ENCODE measurements at regions not wholly inside any gene's neighbourhood (a gene's known extent, or its start where the extent isn't known, plus 50 kb on each side); places are given as distances from the start of the nearest gene placed in this dataset.

GRCh38 chr12:58496411-58497190 lies 423.7 kb downstream of the LRIG3 start:
- no peak for FAIRE-seq

DNA sequence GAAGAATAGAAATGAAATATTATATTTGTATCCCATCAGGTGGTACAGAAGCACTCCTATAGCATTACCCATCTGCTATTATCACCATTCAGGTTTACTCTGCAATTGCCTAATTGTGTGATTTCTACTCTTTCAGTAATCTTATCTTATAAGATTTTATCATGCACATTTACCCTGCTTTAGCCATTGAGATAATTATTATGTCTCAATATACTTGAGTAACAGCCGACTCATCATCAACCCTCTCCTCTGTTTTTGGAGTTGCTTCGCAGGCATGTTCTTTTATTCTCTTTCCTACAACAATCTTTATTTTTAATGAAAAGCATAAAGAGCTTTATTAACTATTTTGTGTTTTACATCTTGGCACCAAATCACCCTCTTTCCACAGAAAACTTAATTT lies 419.9 kb downstream of the LRIG3 start:
- no peak for FAIRE-seq

DNA sequence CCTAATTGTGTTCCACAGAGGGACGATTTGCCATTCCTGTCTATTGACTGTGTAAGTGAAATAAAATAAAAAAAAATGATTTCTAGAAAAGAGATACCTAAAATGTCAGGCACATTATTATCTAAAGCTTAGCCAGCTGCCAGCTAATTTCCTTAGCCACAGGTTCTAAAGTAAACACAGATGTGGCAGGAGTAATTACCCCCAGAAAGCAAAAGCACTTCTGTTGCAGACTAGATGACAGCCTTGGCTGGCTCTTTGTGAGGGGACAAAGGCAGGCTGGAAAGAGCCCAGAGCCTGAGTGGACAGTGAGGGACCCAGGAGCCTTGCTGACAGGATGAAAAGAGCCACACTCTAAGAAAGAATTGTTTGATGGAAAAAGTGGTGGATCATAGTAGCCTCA lies 418.1 kb downstream of the LRIG3 start:
- no peak for FAIRE-seq

- FAIRE-seq = no peak
These were observed 417.5 kb downstream of the LRIG3 start for GRCh38 chr12:58502841-58503240.

DNA sequence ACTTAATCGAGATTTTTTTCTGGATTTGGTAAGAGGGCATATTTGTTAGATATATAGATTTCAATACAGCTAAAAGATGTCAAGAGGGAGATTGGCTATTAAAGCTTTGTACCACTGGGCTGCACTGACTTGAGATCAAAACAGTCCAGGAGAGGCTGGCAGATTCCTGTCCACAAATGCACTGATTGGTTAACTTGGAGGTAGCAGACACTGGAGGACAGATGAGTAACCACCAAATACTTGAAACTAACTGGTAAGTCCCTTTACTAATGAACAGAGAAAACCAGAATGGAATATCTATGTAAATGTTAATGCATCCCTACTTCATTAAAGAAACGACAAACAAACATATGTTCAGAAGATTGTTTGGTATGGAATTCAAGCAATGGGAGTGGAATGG lies 416.6 kb downstream of the LRIG3 start:
- FAIRE-seq = no peak

DNA sequence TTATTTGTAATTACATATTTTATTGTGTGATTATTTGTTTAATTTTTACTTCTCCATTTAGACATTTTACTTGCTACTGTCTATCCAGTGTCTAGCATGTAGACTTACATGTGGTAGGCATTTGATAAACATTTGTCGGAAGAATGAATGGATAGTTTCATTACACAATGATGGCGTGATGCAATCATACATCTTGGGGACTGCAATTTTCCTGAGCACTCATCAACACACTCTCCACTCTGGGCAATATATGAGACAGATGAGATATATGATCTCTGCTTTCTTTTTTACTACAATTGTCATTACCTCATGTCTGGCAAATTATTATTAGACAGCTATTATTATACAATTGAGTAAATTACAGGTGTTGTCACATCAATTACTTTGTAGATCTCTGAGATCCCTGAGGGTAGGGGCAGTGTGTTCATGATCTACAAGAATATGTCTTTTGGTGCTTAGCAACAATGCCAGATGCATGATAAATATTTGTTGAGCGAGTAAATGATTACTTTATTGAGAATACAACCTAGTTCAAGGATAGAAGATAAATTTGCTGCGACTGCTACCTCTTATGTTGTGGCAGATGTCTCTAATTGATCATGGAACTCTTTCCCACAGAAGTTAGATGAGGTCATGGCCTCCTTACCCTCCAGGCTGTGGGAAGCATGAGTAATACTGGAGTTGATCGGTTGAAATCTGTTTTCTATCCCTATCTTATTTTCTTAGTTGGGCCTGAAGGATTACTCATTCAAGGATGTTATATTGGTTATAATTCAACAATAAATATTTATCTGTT lies 416.0 kb downstream of the LRIG3 start:
- no peak for FAIRE-seq

DNA sequence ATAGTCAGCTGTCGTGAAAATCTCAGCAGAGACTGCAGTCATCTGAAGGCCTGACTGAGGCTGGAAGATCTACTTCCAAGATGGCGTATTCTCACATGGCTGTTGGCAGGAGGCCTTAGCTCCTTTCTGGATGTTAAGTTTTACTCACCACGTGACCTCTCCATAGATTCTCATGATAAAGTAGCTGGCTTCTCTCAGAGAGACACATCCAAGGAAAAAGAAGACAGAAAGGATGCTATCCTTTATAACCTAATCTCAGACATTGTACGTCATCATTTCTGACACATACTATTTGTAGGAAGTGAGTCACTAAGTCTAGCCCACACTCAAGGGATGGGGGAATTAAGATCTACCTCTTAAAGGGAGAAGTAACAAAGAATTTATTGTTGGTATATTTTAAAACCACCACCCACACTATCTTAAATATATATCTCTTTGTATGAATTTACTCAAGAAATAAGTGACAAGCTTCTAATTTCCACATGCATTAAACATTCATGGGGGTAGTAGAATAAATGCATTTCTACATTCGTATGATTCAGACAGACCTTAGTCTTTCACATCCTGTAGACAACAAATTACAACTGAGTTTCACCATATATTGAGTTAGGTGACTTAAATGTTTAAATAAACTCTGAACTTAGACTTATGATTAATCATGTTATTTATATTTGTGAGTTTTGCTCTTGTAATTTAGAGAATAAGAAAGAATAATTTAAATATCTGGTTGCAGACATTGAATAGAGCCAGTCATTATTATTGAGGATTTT lies 411.0 kb downstream of the LRIG3 start:
- no peak for FAIRE-seq

- FAIRE-seq = no peak
These were observed 406.9 kb downstream of the LRIG3 start for GRCh38 chr12:58513301-58513834.

DNA sequence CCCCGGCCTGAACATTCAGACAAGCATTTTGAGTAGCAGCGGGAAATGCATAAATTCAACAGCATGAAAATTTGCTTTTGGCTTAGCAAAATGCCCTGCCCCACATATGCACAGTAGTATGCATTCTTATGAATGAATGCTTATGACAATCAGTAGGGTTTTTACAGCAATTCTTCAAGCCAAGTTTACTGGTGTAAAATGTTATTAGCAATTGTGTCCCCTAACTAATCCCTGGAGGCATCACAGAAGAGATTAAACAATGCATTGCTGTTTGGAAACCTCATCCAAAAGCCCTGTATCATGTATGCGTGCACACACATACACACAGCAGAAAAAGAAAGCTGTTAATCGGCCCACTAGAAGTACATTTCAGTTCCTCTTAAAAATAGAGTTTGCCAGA lies 406.5 kb downstream of the LRIG3 start:
- FAIRE-seq = no peak

- no peak for FAIRE-seq
These were observed 400.5 kb downstream of the LRIG3 start for GRCh38 chr12:58519839-58520238.

GRCh38 chr12:58521152-58521551 lies 399.2 kb downstream of the LRIG3 start:
- no peak for FAIRE-seq

DNA sequence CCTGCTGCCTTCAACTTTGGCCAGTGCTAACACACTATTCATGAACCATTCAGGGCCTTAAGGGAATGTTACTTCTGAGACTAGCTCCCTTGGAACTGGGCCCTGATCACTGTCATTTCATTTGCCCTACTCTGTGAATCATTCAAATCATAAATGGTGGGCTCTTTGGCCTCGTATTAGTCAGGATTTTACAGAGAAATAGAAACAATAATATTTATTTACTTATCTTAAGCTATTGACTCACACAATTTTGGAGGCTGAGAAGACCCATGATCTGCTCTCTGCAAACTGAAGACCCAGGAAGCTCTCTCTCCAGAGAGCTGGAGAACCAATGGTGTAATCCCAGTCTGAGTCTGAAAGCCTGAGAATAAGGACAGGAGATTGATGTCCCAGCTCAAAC lies 398.5 kb downstream of the LRIG3 start:
- no peak for FAIRE-seq

- FAIRE-seq = no peak
These were observed 396.9 kb downstream of the LRIG3 start for GRCh38 chr12:58523360-58523759.

DNA sequence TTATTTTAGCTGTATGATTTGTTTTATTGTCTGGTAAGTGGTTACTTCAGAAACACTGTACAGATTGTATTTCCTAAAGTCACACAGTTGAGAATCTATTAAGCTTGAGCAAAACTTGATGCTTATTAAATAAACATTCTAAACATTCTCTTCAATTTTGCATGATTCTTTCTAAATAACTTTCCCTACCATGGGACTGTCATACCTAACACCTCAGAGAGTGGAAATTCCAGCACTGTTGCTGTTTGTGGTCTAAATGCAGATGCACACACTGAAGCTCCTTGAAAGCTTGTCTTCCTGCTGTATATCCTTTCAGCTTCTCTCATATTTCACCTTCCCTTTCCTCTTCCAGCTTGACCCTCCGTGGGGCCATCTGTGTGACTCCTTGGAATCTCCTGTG lies 392.0 kb downstream of the LRIG3 start:
- FAIRE-seq = no peak

- no peak for FAIRE-seq
These were observed 391.1 kb downstream of the LRIG3 start for GRCh38 chr12:58529114-58529665.

- FAIRE-seq = no peak
These were observed 390.2 kb downstream of the LRIG3 start for GRCh38 chr12:58529897-58530741.

DNA sequence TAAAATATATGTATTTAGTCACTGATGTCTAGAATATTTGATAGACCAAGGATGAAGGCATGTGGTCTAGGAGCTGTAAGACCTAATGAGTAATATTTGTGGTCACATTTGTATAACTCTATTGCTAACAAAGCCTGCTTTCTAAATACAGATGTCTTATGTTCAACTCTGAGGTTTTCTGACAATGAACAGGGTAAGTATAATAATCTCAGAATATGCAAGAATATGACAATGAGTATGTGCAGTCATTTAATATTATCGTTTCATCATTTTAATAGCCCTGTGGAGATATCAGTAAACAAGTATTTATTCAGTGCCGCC lies 389.6 kb downstream of the LRIG3 start:
- no peak for FAIRE-seq

DNA sequence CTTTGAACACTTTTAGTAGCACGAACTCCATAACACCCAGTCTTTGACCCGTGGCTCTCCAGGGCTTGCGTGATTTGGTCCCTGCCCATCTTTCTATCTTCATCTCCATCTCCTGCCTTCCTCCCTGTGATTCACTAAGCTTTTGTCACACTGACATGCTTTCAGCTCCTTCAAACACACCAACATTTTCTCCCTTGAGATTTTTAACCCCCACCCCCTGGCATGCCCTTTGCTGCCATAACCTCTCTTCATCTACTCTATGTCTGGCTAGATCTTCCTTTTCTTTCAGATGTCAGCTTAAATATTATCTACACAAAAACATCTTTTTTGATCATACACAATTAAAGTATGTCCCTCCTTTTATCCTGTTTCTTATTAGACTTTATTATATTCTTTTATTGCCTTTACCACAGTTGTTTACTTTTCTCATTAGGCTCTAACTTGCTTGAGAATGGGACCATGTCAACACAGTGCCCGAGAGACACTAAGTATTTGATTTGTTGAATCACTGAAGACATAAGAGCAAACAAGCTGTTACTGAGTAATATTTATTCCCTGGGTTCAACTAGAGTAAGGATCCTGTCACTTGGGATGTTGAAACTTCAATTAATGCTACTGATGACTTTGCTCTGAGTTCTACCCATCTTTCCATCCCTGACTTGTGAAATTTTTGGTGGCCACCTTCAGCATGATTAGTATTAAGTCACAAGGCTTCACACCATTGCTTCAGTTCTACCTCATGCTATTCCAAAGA lies 387.3 kb downstream of the LRIG3 start:
- no peak for FAIRE-seq

GRCh38 chr12:58533652-58534051 lies 386.7 kb downstream of the LRIG3 start:
- no peak for FAIRE-seq

GRCh38 chr12:58537278-58537677 lies 383.0 kb downstream of the LRIG3 start:
- no peak for FAIRE-seq

DNA sequence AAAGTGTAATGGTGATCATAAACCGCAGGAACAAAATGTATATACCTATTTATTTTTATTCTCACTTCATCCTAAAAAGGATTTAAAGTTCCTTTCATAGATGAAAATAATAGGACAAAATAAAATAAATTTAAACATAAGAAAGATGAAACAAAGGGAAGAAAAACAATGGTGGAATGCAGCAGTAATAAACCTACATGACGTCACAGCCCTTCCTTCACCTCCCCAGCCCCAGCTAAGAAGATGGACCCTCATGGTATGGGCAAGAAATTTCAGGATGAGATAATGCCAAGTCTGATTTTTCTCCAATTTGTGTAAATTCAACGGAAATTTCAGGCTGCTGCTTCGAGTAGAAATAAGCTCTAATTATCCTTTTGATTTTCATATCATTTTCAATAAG lies 381.0 kb downstream of the LRIG3 start:
- no peak for FAIRE-seq
